HFFc6 (cell line): ENCODE measurements at regions not wholly inside any gene's neighbourhood (a gene's known extent, or its start where the extent isn't known, plus 50 kb on each side); places are given as distances from the start of the nearest gene placed in this dataset.

Experiments
- DNase-seq: peaks from one replicate; pipeline ENCODE4 v3.0.0-alpha.2; 2018
- H3K27ac Mint-ChIP-seq: 2 replicates; pipeline ENCODE4 v1.8.0; 2020; ENCODE audit warnings: mild to moderate bottlenecking, mixed read lengths
- H3K27me3 Mint-ChIP-seq: 2 replicates; pipeline ENCODE4 v1.8.0; 2021; ENCODE audit warnings: mild to moderate bottlenecking, moderate library complexity, mixed read lengths; ENCODE audit not compliant: insufficient read depth
- H3K36me3 Mint-ChIP-seq: 2 replicates; pipeline ENCODE4 v1.8.0; 2021; ENCODE audit warnings: low read depth, mixed read lengths
- H3K4me1 Mint-ChIP-seq: 2 replicates; pipeline ENCODE4 v1.8.0; 2020; ENCODE audit warnings: low read depth, mixed read lengths
- H3K4me3 Mint-ChIP-seq: 2 replicates; pipeline ENCODE4 v1.8.0; 2020; ENCODE audit warnings: mild to moderate bottlenecking, moderate library complexity, mixed read lengths
- H3K9me3 Mint-ChIP-seq: 2 replicates; pipeline ENCODE4 v1.8.0; 2020; ENCODE audit warnings: mild to moderate bottlenecking, mixed read lengths
- TF ChIP-seq, protein P1 (sequence below): fragments of 200-600 bp; sonication (generic); IDR thresholded peaks from 2 replicates; pipeline ENCODE4 v1.5.0; 2021; ENCODE audit warnings: antibody characterized with exemption, mild to moderate bottlenecking

DNA sequence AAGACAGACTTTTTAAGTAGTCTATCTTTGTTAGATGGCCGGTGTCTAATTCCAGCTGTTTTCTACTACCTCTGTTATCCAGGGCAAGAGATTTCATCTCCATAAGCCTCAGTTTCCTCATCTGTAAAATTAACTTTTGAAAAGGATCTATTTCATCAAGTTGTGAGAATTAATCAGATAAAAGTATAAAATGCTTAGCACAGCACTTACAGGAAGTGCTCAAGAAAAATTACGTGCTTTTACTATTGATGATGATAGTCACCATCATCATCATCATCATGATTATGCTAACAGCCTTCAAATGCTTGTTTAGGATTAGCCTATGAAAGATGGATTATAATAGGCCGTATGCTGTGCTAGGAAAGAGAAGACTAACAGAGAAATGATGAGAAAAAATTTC lies 76.2 kb downstream of the CYRIA start:
- no peak overlapping the region for H3K4me3 Mint-ChIP-seq
- no peaks in the 10 kb centered on the region for H3K36me3 Mint-ChIP-seq
- H3K27ac Mint-ChIP-seq: no peak overlapping the region
- no peak for DNase-seq
- no peaks in the 10 kb centered on the region for H3K4me1 Mint-ChIP-seq
- TF ChIP-seq, protein P1, sequence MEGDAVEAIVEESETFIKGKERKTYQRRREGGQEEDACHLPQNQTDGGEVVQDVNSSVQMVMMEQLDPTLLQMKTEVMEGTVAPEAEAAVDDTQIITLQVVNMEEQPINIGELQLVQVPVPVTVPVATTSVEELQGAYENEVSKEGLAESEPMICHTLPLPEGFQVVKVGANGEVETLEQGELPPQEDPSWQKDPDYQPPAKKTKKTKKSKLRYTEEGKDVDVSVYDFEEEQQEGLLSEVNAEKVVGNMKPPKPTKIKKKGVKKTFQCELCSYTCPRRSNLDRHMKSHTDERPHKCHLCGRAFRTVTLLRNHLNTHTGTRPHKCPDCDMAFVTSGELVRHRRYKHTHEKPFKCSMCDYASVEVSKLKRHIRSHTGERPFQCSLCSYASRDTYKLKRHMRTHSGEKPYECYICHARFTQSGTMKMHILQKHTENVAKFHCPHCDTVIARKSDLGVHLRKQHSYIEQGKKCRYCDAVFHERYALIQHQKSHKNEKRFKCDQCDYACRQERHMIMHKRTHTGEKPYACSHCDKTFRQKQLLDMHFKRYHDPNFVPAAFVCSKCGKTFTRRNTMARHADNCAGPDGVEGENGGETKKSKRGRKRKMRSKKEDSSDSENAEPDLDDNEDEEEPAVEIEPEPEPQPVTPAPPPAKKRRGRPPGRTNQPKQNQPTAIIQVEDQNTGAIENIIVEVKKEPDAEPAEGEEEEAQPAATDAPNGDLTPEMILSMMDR: no peak
- H3K9me3 Mint-ChIP-seq: peaks cover 18% of the 10 kb centered on the region
- no peaks in the 10 kb centered on the region for H3K27me3 Mint-ChIP-seq

- Mint-ChIP-seq H3K36me3 (no peaks in the 10 kb centered on the region), H3K27me3 (no peaks in the 10 kb centered on the region), H3K4me3 (no peak overlapping the region), H3K4me1 (no peaks in the 10 kb centered on the region), H3K27ac (no peak overlapping the region), H3K9me3 (peaks cover 22% of the 10 kb centered on the region)
- DNase-seq: no peak
- TF ChIP-seq, protein P1: no peak
Measured at GRCh38 chr2:16588565-16588964, 77.1 kb downstream of the CYRIA start.

- no peak for DNase-seq
- TF ChIP-seq, protein P1: no peak
- no peak overlapping the region for H3K4me3 Mint-ChIP-seq
- H3K4me1 Mint-ChIP-seq: no peaks in the 10 kb centered on the region
- H3K36me3 Mint-ChIP-seq: no peaks in the 10 kb centered on the region
- H3K27ac Mint-ChIP-seq: no peak overlapping the region
- H3K9me3 Mint-ChIP-seq: peaks cover 27% of the 10 kb centered on the region
- no peaks in the 10 kb centered on the region for H3K27me3 Mint-ChIP-seq
Measured at GRCh38 chr2:16587601-16588000, 78.0 kb downstream of the CYRIA start.

DNA sequence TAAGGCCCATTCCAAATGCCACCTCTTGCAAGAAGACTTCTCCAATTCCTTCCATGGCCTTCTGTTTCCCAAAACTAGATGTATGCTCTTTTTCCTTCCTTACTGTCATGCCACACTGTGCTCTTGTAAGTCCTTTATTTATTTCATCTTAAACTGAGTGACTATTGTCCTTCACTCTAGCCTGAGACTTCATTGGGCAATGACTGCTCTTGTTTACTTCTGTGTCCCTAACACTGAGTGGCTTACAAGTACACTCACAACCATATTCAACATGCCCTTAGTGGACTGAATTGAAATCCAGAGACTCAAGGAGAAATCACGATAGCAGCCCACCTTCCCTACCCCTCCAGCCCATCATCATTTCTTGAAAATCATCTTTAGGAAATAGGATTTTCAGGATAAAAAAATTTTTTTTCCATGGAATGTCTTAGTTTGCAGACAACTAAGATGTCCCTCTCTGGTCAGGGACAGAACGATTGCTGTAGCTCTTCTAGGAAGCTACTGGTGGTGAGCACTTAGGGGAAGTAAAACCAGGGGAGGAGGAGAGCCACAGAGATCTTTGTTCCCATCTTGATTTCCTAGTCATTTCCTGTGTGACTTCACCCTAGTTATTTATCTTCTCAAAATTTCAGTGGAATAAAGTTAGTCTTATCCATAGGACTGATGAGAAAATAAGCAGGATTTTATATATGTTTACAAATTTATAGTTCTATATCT lies 80.7 kb downstream of the CYRIA start:
- no peaks in the 10 kb centered on the region; the same call in 1 of the 2 replicates for H3K27me3 Mint-ChIP-seq

DNA sequence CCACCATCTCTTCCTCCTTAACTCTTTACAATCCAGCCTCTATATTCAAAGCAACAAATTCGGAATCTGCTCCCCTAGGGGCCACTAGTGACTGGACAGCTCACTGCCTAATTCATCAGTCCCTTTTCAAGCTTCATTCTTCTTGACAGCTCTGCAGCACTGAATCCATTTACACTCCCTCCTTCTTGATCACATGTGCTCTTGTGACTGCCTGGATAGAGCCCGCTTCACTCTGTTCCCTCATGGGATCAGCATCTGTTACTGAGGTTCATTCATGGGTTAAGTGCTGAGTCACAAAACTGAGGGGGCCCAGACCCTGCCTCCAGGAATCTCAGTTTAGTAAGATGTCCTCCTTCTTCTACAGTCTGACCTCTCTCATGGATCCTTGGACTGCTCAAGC lies 81.5 kb downstream of the CYRIA start:
- no peaks in the 10 kb centered on the region for H3K4me1 Mint-ChIP-seq
- H3K4me3 Mint-ChIP-seq: no peak overlapping the region
- TF ChIP-seq, protein P1: no peak
- H3K9me3 Mint-ChIP-seq: peaks cover 25% of the 10 kb centered on the region; the same call in 1 of the 2 replicates
- no peak for DNase-seq
- H3K36me3 Mint-ChIP-seq: no peaks in the 10 kb centered on the region
- H3K27ac Mint-ChIP-seq: no peak overlapping the region
- no peaks in the 10 kb centered on the region; the same call in 1 of the 2 replicates for H3K27me3 Mint-ChIP-seq

More for the DNA sequence above, 80.7 kb downstream of the CYRIA start:
- Mint-ChIP-seq H3K4me3 (no peak overlapping the region), H3K27ac (no peak overlapping the region), H3K36me3 (no peaks in the 10 kb centered on the region), H3K4me1 (no peaks in the 10 kb centered on the region), H3K9me3 (peaks cover 25% of the 10 kb centered on the region)
- TF ChIP-seq, protein P1: no peak
- no peak for DNase-seq
